ENCODE measurements at regions not wholly inside any gene's neighbourhood (a gene's known extent, or its start where the extent isn't known, plus 50 kb on each side); places are given as distances from the start of the nearest gene placed in this dataset.

DNA sequence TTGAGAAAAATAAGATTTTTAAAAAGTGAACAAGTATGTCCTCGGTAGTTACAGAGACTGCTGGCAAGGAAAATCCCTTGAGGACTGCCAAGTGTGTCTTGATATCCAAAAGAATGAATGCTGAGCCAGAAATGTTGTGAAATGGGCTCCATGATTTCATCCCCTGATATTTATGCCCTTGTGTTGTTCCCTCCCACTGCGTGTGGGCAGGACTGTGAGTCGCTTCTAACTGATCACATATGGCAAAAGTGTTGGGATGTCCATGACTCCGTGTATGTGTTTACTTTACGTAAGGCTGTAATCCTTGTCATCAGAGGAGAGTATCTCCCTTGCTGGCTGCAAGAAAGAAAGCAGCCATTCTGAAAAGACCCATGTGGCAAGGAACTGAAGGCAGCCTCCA is 285.1 kb downstream of the SS18 start:
- DNase-seq (peak; percentile 89), ATAC-seq (ENCODE audit: low read depth) (peak; percentile 97)
- H3K9ac ChIP-seq (ENCODE audit: low read depth, low read length), result no peak overlapping the region
- peak overlapping the region; percentile 59 for H2AK9ac ChIP-seq (replicated peaks; ENCODE audit: low read depth, low read length, poor library complexity)
- in situ Hi-C loops (cut with MboI; ENCODE audit: low sequenced_read_pairs), result no loop called here
- peak overlapping the region; percentile 3 for H3K4ac ChIP-seq (ENCODE audit: low read depth, low read length)
- no peak overlapping the region for H3K56ac ChIP-seq (ENCODE audit: extremely low read depth, insufficient read depth, low read length)
- no peak overlapping the region; a peak in 1 of 4 replicates for H4K8ac ChIP-seq (ENCODE audit: low read depth in 2 of 2, low read length in 2 of 2)
- peak overlapping the region; percentile 53 for H2AFZ ChIP-seq (replicated peaks; ENCODE audit: low read length, poor library complexity)
- no peak overlapping the region for H2BK120ac ChIP-seq (ENCODE audit: low read depth, low read length)
- ChIA-PET POLR2A (ENCODE audit: unreplicated experiment) (no interaction called here), CTCF (interaction anchor here (0.8 kb wide), 1 partner anchor 12 kb away, joined by 9 read pairs; no protein-coding TSS in a partner anchor)
- H3K4me1 ChIP-seq (ENCODE audit: control insufficient read depth, insufficient read depth, low read length), result peaks cover 4% of the 10 kb centered on the region
- H3K27ac ChIP-seq (ENCODE audit: insufficient read depth, low read length), result peak overlapping the region; percentile 62; the same call in 1 of the 2 replicates
- intact Hi-C loops (cut with micrococcal nuclease), result no loop called here
- H3K23ac ChIP-seq (ENCODE audit: low read depth, low read length), result no peak overlapping the region
- no TSS peak for BruUV-seq (replicated peaks)
- WGBS, 2 experiments (ENCODE audit: extremely low coverage in 2 of 2, insufficient read length in 1 of 2), result 17% methylated on average over 2 of the region's 5 CpGs; no CpG with 5 or more reads in 1 of the 2 experiments
- H4K91ac ChIP-seq (ENCODE audit: insufficient read depth, low read depth, low read length), result no peak overlapping the region
- H2BK20ac ChIP-seq (ENCODE audit: low read depth, low read length), result no peak overlapping the region
- dilution Hi-C loops (cut with HindIII; ENCODE audit: low sequenced_read_pairs, unreplicated experiment), result no loop called here
- no peak overlapping the region for H2BK15ac ChIP-seq (ENCODE audit: low read depth, low read length)
- H3K4me2 ChIP-seq (ENCODE audit: low read depth, low read length), result peak overlapping the region; percentile 16; the same call in 1 of the 2 replicates
- no peak overlapping the region for H3K4me3 ChIP-seq (ENCODE audit: insufficient read depth, low read depth, low read length)
- H4K5ac ChIP-seq (ENCODE audit: low read depth, low read length), result no peak overlapping the region; the same call in 1 of the 2 replicates
- H3K9me3 ChIP-seq (ENCODE audit: control insufficient read depth, insufficient read depth, low read length), result no peaks in the 10 kb centered on the region
- H3K36me3 ChIP-seq (ENCODE audit: control insufficient read depth, insufficient read depth, low read length), result no peaks in the 10 kb centered on the region
- no peak overlapping the region for H3K18ac ChIP-seq (ENCODE audit: low read depth, low read length)
- peak overlapping the region; percentile 69 for H2BK5ac ChIP-seq (ENCODE audit: low read depth, low read length, poor library complexity, severe bottlenecking)
- 0 out of 2 replicates have a peak, but pooled peaks cover 3% of the 10 kb centered on the region for H4K20me1 ChIP-seq (ENCODE audit: insufficient read depth, low read length)
- H2AK5ac ChIP-seq (ENCODE audit: low read depth, low read length), result no peak overlapping the region
- no peaks in the 10 kb centered on the region for H3K27me3 ChIP-seq (ENCODE audit: control insufficient read depth, insufficient read depth, low read length)
- H3K9me1 ChIP-seq (ENCODE audit: insufficient read depth, low read length), result peaks cover 5% of the 10 kb centered on the region; the same call in 1 of the 2 replicates
- H3K14ac ChIP-seq (replicated peaks; ENCODE audit: low read depth, low read length), result no peak overlapping the region
- no peaks in the 10 kb centered on the region for H3K79me1 ChIP-seq (ENCODE audit: low read depth in 1 of 2, low read length in 2 of 2)
- TF ChIP-seq CEBPB (IDR thresholded peaks at IDR 0.05; ENCODE audit: low read depth, low read length) (peak; percentile 89), RCOR1 (IDR thresholded peaks at IDR 0.05; ENCODE audit: insufficient replicate concordance, low read length) (no peak), RAD21 (IDR thresholded peaks at IDR 0.05; ENCODE audit: low read length) (no peak), FOS (IDR thresholded peaks at IDR 0.05; ENCODE audit: low read depth, low read length) (0 out of 2 replicates have a peak, but pooled peaks have one; percentile 21), MAFK (IDR thresholded peaks at IDR 0.05; ENCODE audit: low read depth, low read length) (peak; percentile 22; the same call in 1 of the 2 replicates), RFX5 (IDR thresholded peaks at IDR 0.05; ENCODE audit: low read depth, low read length) (no peak), MAZ (IDR thresholded peaks at IDR 0.05; ENCODE audit: borderline replicate concordance, low read depth, low read length) (no peak), NFE2L2 (IDR thresholded peaks at IDR 0.05; ENCODE audit: low read depth, low read length) (no peak), BHLHE40 (IDR thresholded peaks at IDR 0.05; ENCODE audit: low read depth, low read length) (peak; percentile 24; the same call in 1 of the 2 replicates), POLR2A (IDR thresholded peaks at IDR 0.05; ENCODE audit: low read depth, low read length) (no peak), CHD1 (IDR thresholded peaks at IDR 0.05; ENCODE audit: low read depth, low read length) (no peak), SMC3 (IDR thresholded peaks at IDR 0.05; ENCODE audit: low read depth, low read length) (no peak), MXI1 (IDR thresholded peaks at IDR 0.05; ENCODE audit: borderline replicate concordance, low read depth, low read length) (0 out of 2 replicates have a peak, but pooled peaks have one; percentile 19)
- TF ChIP-seq, protein P1, sequence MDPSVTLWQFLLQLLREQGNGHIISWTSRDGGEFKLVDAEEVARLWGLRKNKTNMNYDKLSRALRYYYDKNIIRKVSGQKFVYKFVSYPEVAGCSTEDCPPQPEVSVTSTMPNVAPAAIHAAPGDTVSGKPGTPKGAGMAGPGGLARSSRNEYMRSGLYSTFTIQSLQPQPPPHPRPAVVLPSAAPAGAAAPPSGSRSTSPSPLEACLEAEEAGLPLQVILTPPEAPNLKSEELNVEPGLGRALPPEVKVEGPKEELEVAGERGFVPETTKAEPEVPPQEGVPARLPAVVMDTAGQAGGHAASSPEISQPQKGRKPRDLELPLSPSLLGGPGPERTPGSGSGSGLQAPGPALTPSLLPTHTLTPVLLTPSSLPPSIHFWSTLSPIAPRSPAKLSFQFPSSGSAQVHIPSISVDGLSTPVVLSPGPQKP (IDR thresholded peaks at IDR 0.05; ENCODE audit: borderline replicate concordance, low read depth, low read length), result no peak
- TF ChIP-seq, protein P2, sequence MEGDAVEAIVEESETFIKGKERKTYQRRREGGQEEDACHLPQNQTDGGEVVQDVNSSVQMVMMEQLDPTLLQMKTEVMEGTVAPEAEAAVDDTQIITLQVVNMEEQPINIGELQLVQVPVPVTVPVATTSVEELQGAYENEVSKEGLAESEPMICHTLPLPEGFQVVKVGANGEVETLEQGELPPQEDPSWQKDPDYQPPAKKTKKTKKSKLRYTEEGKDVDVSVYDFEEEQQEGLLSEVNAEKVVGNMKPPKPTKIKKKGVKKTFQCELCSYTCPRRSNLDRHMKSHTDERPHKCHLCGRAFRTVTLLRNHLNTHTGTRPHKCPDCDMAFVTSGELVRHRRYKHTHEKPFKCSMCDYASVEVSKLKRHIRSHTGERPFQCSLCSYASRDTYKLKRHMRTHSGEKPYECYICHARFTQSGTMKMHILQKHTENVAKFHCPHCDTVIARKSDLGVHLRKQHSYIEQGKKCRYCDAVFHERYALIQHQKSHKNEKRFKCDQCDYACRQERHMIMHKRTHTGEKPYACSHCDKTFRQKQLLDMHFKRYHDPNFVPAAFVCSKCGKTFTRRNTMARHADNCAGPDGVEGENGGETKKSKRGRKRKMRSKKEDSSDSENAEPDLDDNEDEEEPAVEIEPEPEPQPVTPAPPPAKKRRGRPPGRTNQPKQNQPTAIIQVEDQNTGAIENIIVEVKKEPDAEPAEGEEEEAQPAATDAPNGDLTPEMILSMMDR (conservative IDR thresholded peaks at IDR 0.05; ENCODE audit: low read depth, low read length), result no peak
- TF ChIP-seq, protein P3, sequence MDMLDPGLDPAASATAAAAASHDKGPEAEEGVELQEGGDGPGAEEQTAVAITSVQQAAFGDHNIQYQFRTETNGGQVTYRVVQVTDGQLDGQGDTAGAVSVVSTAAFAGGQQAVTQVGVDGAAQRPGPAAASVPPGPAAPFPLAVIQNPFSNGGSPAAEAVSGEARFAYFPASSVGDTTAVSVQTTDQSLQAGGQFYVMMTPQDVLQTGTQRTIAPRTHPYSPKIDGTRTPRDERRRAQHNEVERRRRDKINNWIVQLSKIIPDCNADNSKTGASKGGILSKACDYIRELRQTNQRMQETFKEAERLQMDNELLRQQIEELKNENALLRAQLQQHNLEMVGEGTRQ (IDR thresholded peaks at IDR 0.05; ENCODE audit: low read depth, low read length), result no peak

Measured in IMR-90 (cell line).